Endothelial cell of hepatic sinusoid (primary cell): ENCODE measurements at regions not wholly inside any gene's neighbourhood (a gene's known extent, or its start where the extent isn't known, plus 50 kb on each side); places are given as distances from the start of the nearest gene placed in this dataset.

Source experiments
- in situ Hi-C: cut with HindIII; loops from 2 replicates; pipeline ENCODE4 v1.10.0; 2017; ENCODE audit warnings: low sequenced_read_pairs

- in situ Hi-C loops, result no loop called here
These were observed 290.5 kb downstream of the AJAP1 start for GRCh38 chr1:4944911-4945310.

DNA sequence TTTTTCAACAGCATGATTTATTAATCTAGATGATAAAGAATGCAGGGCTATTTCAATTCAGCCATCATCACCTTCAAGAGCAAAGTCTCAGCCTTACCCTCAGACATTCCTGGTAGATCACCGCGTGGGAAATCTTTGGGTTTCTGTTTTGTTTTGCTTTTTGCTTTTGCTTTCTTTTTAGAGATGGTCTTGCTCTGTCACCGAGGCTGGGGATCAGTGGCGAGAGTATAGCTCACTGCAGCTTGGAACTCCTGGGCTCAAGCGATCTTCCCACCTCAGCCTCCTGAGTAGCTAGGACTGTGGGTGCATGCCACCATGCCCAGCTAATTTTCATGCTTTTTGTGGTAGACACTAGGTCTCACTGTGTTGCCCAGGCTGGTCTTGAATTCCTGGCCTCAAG is 289.7 kb downstream of the AJAP1 start:
- in situ Hi-C loops, result no loop called here

GRCh38 chr1:4939266-4939665 is 284.9 kb downstream of the AJAP1 start:
- in situ Hi-C loops, result no loop called here

DNA sequence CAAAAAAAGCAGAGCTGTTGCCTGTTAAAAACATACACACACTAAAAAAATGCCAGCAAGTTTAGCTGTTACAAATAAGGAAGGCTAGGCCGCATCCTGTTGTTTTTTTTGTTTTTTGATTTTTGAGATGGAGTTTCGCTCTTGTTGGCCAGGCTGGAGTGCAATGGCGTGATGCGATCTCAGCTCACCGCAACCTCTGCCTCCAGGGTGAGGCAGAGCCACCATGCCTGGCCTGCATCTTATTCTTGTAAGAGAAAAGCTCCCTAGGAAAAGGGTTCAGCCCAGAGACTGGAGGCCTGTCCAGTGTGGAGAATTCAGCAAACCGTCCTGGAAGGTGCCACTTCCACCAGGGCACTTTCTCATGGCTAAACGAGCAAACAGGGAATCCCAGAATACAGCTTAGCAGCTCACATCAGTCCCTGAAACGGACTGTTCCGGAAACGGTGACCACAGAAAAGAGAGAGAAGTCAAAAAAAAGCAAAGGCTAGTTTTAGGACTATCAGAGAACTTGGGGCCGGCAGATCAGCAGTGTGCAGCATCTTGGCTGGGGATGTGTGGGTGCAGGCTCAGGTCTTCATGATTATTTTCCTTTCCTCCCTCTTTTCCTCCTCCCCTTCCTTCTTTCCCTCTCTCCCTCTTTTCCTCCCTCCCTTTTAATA is 283.6 kb downstream of the AJAP1 start:
- in situ Hi-C loops, result no loop called here

GRCh38 chr1:4935807-4936206 is 281.4 kb downstream of the AJAP1 start:
- in situ Hi-C loops, result no loop called here

DNA sequence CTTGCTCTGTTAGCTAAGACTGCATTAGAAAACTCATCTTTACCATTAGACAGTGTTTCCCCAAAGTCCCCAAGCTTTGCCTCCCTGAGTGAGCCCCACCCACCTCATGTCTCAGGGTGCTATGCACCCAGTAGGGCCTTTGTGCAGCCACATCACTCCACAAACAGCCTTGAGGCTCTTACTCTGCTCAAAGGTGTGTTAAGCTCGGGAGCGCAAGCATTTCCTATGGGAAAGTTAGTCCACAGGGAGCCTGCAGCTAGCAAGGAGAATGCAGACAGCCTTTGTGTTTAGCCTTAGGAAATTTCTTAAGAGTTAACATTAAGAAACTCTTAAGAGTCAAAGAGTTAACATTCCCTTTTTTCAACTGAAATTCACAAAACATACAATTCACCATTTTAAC is 278.8 kb downstream of the AJAP1 start:
- in situ Hi-C loops, result no loop called here

GRCh38 chr1:4932311-4933030 is 278.1 kb downstream of the AJAP1 start:
- in situ Hi-C loops, result no loop called here

GRCh38 chr1:4931486-4931885 is 277.1 kb downstream of the AJAP1 start:
- in situ Hi-C loops, result no loop called here

DNA sequence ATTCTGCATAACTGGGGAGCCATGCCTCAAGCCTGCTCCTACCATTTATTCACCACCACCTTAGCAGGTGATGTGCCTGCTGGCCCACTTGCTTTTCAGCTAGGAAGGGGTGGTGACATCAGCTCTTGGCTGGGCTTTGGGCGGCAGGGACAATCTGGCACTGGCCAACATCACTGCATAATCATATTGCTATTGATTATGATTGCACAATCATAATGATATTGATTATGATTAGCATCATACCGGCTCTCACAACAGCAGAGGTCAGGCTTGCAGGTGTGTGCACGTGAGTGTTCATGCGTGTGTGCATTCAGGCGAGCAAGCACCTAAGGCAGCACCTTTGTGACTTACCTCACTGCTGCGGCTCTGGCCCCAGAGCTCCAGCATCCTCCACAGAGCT is 273.8 kb downstream of the AJAP1 start:
- in situ Hi-C loops, result no loop called here

DNA sequence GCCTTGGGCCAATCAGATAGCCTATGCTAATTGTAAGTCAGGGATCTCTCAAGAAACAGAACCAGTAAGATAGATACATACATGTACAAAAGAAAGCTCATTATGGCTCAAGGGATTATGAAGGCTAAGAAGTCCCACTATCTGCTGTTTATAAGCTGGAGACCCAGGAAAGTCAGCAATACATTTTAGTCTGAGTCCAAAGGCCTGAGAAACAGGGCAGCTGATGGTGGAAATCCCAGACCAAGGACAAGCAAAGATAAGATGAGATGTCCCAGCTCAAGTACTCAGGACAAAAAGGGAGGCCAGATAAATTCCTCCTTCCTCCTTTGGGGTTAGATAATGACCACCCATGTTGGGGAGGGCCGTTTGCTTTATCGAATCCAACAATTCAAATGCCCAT is 269.9 kb downstream of the AJAP1 start:
- in situ Hi-C loops, result no loop called here

GRCh38 chr1:4916610-4917009 is 262.2 kb downstream of the AJAP1 start:
- in situ Hi-C loops, result no loop called here

- in situ Hi-C loops, result no loop called here
These were observed 260.7 kb downstream of the AJAP1 start for GRCh38 chr1:4915154-4915553.

DNA sequence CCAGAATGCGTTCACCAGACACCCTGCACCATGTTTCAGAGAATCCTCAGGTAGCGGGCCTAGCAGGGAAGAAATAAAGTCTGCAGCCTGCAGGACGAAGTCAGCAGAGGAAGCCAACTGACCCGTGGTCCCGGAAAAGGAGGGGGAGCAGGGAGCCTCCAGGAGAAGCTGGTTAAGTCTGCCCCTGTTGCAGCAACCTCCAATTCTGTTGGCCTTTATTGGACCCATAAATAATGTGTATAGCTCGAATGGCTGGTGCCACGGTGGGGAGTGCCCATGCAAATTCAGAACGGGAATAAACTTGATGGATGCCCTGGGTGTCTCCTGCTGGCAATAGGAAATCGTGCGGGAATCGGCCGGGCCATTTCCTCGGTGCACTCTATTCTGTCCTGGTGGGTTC is 254.1 kb downstream of the AJAP1 start:
- in situ Hi-C loops, result no loop called here

GRCh38 chr1:4894566-4894965 is 240.2 kb downstream of the AJAP1 start:
- in situ Hi-C loops, result no loop called here

DNA sequence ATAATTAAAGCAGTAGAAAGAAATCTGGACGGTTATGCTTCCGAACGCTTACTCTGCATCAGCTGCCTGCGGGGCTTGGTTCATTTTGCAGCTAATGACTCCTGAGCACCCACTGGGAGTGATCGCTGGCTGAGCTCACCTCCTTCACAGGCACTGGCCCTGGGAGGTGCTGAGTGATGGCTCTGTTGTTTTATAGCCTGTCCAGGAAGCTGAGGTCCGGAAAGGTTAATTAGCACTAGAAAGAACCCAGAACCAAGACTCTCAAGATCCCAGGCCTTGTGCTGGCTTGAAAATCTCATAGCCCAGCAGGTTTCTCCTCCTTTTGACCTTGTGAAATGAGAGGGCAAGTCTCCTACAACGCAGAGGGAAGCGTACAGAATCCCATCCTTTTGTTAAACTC is 226.2 kb downstream of the AJAP1 start:
- in situ Hi-C loops, result no loop called here

- in situ Hi-C loops, result no loop called here
These were observed 223.0 kb downstream of the AJAP1 start for GRCh38 chr1:4877426-4877825.

GRCh38 chr1:4871373-4871772 is 217.0 kb downstream of the AJAP1 start:
- in situ Hi-C loops, result no loop called here

- in situ Hi-C loops, result no loop called here
These were observed 214.1 kb downstream of the AJAP1 start for GRCh38 chr1:4868521-4868920.

DNA sequence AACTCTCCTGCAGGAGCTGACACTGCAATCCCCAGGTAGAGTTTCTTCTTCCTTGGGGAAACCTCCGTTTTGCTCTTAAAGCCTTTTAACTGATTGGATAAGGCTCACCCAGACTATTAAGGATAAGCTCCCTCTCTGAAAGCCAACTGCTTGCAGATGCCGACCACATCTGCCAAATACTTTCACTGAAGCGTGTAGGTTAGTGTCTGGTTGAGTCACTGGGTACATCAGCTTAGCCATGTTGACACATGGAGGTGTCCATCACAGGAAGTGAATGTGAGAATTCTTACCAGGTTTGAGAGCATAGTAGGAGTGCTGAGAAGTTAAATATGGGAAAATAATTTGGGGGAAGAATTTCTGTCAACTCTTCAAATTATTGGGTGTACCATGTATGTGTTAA is 202.0 kb downstream of the AJAP1 start:
- in situ Hi-C loops, result no loop called here

DNA sequence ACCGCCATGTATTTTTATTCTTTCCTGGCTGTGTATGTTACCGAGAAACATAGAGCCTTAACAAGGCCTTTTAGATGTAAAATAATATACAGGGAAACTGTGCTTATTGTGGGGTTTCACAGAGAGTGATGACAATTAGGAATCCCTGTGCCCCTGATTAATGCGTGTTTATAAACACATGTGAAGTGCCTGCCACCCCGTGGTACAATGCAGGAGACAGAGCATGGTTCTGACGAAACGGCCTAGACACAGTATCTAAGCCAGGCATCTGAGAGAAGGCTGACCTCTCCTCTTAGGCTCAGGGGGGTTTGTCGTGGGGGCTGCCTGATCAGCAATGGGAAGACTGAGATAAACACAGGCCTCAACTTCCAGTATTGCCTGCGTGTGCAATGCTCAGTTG is 200.0 kb downstream of the AJAP1 start:
- in situ Hi-C loops, result no loop called here

DNA sequence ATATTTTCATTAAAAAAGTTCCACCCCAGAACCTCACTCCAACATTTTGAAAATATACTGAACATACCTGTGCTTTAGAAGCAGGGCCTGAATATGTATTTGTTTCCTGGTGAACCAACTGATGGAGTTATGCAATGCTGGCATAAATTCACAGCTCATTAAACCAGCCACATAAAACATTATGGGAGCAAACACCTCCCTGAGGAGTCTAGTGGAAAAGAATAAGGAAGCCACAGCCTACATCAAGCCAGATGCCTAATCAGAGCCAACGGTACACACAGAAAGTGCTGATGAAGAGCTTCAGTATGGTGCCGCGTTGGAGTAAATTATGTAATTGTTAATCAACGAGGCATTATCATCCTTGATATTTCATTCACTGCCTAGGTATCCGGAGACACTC is 199.5 kb downstream of the AJAP1 start:
- in situ Hi-C loops, result no loop called here

GRCh38 chr1:4851385-4852065 is 197.1 kb downstream of the AJAP1 start:
- in situ Hi-C loops, result no loop called here
